GM21786 (cell line): ENCODE measurements at regions not wholly inside any gene's neighbourhood (a gene's known extent, or its start where the extent isn't known, plus 50 kb on each side); places are given as distances from the start of the nearest gene placed in this dataset.

ENCODE experiments used
- ATAC-seq: cut with Tn5 transposase; IDR thresholded peaks from one replicate; pipeline ENCODE4 v1.9.1; 2021; ENCODE audit not compliant: unreplicated experiment

DNA sequence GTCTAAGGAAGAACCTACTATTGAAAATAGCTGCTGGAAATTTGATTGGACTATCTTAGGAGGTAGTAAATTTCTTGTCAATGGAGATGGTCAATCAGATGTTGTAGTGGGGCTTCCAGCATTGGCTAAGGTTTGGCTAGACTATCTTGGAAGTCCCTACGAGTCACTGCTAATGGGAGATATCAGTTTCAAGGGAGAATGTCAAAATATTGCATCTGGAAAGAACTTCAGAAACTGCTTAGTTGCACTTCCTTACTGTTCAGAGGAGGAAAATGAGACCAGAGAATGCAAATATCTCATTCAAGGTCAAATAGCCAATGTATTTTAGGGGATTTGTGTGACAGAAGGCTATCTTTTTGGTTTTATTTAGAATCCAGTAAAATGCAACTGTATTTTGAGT is 53.5 kb upstream of the CCN2 start:
- ATAC-seq: no peak

DNA sequence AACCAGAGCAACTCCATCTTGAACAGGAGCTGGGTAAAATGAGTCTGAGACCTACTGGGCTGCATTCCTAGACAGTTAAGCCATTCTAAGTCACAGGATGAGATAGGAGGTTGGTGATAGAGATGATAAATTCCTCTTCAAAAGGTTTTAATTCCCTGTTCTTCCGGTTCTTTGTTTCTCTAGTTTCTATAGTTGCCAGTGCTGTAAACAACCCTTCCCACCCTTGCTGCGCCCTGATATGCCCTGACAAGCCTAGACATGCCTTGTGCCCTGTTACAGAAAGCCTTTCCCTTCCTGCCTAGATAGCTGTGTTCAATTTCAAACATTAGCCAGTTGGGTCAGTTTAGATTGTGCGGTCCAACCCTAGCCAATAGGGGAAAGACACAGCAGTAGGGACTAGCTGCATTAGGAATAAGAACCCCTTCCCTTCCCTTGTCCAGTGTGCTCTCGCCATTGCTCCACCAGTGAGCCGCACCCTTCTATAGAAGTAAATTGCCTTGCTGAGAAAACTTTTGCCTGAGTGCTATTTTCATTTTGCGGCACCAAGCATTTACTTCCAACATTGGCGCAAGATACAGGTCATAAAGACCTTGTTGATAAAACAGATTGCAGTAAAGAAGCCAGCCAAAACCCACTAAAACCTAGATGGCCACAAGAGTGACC is 52.5 kb upstream of the CCN2 start:
- ATAC-seq: no peak
